HG02970 (cell line): ENCODE measurements at regions not wholly inside any gene's neighbourhood (a gene's known extent, or its start where the extent isn't known, plus 50 kb on each side); places are given as distances from the start of the nearest gene placed in this dataset.

Experiments
- ATAC-seq: cut with Tn5 transposase; IDR thresholded peaks from one replicate; pipeline ENCODE4 v1.9.1; 2021; ENCODE audit warnings: mild to moderate bottlenecking, moderate library complexity, moderate number of reproducible peaks; ENCODE audit not compliant: unreplicated experiment, low FRiP score

DNA sequence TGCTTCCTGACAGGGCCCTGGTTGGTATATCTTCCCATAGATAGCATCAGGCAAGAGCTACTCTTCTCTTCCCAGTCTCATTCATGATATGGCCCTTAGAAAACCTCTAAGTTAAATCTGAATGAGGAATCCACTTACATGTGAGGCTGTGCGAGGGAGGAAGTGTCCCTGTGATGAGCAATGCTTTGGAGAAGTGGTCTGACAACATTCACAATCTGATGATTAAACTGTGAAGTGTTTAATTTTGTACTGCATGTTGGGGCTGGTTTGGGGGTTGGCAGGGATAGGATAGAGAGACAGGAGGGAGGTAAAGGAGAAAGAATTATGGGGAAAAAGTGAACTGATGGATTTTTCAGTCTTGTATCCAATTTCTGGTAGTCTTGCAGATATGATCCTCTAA, 421.2 kb upstream of the DAB1 start:
- no peak for ATAC-seq

DNA sequence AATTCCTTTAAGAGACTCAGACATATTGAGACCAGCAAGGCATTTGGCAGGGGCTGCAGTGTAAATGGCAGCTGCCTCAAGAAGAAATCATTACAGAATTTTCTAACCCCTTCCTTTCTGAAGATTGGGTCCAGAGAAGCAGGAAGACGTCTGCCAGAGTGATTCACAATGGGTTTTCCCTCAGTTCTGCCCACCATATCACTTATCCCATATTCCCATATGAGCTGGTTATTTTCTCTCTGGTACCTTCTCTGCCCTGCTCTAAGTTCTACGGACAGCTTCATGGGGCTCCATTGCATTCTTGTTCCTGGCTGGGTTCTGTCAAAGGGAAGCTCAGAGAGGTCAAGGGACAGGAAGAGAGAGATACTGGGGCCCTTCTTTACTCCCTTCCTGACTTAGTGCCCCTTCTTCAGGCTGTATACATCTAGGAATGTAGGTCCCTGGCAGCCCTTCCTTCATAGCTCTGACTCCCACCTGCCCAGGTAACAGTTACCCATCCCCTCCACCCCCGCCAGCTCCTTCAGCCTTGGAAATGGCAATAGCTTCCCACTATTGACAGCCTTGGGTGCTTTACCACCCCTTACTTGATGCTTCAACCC, 420.6 kb upstream of the DAB1 start:
- no peak for ATAC-seq

DNA sequence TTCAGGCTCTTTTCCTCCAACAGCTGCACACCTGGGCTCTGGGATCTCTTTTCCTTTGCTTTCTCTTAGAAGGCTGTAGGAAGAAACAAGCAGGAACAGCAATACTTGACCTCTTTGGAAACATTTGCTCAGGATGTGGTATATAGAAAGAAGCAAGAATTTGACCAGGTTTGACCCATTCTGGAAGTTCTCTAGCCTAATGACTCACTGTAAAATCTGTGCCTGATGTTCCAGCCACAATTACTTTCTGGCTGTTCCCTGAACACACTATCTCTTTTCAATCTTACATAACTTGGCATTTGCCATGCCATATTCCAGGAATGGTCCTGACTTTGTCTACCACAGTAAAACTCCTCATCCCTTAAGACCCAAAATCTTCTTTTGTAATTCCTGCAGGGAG, 419.9 kb upstream of the DAB1 start:
- ATAC-seq = no peak

DNA sequence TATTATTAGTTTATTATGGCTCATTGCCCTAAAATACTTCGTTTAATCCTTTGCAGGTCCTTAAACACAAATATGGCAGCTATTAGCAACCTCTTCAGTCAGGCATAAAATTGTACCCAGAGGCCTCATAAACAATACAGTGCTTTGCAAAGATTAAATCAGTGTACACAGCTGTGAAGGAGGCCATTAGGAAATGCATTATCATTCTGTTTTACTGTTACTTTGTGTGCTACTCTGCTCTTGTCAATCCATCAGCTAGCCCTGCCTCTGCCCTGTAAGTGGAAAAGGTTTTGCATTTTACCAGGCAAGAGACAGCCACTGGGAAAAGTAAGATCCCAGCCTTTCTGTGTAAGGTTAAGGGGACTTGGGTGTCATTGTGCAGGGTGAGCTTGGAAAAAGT, 415.7 kb upstream of the DAB1 start:
- no peak for ATAC-seq

DNA sequence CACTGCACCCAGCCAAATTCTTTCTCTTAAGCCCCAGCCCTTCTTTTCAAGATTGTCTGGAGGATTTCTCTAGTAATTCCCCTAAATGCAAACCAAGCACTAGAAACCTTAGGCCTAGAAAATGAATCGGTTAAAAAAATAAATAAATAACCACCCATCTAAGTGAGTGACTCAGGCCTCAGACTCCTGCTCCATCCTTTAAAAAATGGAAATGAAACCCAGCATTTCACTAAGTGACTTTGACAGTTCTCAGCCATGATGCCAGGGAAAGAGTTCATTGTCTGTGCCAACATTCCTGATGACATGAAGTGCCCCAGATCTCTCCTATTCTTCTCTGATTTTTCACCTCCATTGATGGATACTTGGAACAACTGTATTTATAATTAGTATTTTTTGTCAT, 415.2 kb upstream of the DAB1 start:
- ATAC-seq = no peak

DNA sequence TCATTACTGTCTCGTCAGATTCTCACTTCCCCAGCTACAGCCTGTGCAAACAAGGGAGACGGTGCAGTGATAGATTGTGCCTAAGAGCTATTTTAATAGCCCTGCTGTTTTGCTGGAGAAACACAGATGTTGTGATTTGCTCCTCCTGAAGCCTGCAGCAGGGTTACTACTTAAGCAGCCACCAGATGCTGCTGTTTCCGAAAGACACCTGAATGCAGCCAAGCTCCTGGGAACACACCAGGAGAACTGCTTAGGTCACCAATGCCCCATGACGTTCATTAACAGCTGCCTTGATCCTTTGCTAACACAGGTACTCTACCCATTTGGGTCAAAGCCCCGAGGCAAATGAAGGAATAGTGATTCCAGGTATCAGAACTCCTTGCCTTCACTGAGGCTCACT, 411.8 kb upstream of the DAB1 start:
- ATAC-seq = no peak

DNA sequence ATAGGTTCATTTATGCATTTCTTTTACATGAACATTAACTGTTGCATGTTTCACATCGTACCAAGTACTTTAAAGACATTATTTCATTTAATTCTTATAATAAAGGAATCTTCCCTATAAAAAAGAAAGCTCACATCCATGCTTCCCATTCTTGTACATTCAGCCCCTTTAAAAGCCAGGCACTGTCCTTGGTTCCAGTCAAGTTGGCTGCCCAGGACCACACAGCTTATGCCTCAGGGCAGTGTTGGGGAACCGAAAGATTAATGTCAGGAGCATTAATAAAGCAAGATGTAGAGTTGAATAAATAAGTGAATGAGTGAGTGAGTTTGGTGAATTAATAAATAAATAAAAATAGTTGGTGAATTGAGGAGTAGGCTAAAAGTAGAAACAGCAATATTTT, 409.4 kb upstream of the DAB1 start:
- ATAC-seq = no peak

DNA sequence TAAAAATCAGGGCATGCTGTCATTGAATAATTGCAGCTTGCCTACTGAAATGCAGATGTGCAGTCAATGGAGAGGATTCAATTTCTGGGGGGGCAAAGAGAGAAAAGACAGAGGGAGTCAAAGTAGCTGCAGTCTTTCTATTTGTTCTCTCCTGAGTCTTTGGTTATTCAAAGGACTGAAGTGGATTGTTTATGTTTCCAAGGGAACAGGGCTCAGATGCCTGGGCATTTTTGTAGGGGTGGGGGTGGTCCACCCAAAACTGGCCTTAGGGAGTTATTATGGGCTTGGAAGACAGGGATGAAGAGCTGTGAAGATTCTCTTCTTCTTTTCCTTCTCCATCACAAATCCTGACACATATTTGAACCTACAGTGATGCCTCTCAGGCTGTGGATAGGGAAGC, 408.8 kb upstream of the DAB1 start:
- no peak for ATAC-seq

DNA sequence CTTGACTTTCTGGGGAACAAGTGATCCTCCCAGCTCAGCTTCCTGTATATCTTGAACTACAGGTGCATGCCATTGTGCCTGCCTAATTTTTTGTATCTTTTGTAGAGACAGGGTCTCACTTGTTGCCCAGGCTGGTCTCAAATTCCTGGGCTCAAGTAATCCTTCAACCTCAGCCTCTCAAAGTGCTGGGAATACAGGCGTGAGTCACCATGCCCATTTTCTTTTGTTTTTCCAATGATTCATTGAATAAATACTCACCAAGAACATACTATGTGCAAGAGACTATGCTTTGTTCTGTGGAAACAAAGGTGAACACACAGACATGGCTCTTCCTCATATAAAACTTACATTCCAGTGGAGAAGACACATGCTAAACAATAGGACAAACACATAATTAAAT, 407.8 kb upstream of the DAB1 start:
- ATAC-seq = no peak

DNA sequence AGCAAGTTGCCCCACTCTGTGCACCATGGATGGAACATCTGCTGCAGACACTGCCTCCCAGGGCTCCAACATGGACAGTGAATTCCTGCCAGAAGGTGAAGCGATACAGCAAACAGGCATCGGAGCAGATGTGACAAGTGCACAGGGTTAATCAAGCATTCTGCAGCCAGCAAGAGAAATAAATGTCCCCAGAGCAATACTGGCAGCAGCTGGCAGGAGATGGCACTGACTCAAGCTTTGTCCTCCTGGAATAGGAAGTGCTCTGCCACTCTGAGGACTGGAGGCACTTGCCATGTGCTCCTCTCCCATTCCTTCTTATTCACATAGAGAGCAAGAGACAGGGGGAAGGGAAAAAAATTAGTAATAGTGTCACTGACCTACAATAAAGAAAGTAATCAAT, 402.7 kb upstream of the DAB1 start:
- ATAC-seq = no peak

DNA sequence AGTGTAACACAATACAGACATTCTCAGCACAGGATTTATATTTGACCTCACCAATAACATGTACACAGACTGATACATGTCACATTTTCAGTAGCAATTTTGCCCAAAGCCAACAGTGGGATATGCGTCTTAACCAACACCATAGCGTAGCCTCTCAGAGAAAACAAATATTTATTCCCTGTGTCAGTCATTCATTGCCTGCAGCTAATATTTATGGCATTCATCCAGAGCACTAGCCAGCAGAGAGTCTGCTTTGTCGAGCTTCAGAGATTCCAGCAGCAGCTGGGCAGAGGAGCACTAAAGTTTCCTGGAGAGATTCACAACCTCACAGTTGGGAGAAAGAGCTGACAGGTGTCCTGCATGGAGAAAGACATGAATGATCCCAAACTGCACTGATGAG, 400.7 kb upstream of the DAB1 start:
- ATAC-seq = no peak

DNA sequence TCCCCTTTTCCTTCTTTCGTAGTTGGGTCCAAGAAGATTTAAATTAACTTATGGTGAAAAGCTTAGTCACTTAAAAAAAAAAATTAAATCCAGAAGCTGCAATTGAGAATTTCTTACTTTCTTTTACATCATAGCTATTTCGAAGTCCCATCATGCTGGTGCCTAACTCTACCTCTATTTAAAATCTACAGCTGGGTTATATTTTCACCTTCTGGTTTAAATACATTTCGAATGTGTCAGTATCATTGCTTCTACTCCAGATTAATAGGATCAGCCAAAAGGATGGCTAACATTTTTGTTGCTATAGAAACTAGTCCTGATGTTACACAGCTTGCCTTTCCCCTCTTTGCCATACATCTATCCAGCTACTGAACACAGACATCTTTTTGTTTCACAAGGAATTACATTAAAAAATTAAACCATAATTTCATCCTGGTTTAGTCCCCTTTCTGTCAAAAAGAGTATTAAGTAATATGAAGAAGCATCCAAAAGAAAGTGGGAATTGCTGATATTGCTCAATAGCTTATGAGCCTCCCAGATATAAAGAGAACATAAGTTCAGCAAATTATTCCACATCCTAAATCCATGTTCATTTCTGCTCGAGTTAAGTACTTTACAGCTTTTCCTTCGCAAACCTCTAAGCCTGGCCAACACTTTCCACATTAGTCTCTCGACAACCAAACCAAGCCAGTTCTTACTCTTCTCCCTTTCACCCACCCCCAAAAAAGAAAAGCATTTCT, 396.7 kb upstream of the DAB1 start:
- no peak for ATAC-seq

DNA sequence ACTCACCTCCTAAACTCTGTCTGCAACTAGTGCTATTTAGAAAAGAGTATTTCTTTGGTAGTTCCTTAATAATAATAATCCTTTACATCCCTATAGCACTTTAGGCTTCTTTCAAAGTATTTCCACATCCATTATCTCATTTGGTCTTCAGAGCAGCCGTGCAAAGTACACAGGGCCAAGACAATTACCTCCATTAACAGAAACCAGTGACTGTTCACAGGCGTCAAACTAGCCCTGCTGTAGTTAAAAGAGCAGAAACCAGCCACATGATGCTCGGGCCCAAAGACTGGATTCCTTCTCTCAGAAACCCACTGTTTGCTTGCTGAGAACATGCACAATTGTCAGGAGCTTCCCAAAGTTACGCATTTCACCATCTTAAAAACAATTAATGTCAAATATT, 396.0 kb upstream of the DAB1 start:
- ATAC-seq = no peak

DNA sequence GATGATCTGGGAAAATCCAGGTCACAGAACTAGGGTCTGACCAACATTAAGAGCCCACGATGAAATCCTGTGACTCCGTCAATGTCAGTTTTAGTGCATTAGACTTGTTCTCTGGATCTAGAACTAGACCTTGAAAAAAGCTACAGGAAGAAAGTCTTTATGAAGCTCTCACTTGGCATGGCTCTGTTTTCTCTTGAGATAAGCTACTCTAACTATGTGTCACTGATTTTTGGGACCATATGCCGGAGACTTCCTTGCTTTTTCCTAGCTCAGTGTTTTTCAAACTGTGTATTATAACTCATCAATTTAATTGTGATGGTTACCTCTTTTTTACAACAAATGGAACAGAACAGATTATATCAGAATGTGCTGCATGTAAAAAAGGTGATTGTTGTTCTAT, 379.7 kb upstream of the DAB1 start:
- ATAC-seq = no peak

DNA sequence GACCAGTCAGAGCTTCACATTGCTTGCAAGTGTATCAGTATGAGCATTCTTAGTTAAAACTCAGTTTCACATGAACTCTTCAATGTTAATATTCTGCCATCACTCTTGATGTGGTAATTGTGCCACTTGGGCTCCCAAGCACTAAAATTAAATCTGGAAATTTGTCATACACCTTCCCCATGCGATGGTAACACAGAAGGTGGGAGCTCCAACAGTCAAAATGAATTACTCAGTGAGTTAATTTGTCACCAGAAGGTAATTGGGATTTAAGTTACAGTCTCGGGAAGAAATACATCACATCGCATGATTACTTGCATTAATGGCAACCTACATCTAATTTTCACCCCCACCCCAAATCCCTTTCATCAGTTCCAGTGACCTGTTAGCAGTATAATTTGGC, 376.5 kb upstream of the DAB1 start:
- ATAC-seq = no peak

DNA sequence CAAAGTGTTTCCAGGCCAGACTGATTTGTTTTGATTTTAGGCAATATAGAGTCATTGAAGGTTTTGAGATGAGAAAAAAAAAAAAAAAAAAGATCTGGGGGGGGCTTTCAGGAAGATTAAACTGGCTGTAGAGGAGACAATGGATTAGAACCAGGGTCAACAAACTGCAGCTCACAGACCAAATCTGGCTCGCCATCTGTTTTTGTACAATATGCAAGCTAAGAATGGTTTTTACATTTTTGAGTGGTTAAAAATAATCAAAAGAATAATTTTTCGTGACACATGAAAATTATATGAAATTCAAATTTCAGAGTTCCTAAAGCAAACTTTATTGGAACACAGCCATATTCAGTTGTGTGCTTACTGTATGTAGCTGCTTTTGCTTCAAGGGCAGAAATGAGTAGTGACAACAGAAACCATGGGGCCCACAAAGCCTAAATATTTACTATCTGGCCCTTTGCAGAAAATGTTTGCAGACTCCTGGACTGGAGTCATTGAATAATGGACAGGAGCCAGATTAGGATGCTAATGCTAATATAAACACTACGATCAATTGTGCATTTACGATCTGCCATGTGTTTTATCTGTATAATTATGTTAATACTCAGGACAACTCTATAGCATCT, 375.7 kb upstream of the DAB1 start:
- ATAC-seq = no peak

DNA sequence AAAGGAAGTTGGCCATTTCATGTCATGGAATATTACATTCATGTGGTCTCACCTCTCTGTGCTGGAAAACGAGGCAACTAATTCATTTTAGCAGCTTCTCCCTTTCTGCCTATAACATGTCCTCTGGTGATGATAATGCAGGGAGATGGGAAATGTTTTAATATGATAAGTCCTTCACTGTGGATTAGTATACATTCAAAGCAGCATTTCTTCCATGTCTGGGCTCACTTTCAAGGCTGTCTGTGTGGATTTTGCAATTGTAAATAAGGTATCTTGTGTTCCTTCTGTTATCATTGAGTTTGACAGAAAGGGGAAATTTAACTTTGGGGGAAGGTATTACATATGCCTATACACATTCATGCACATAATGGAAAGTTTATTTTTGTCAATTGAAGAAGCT, 374.7 kb upstream of the DAB1 start:
- no peak for ATAC-seq

DNA sequence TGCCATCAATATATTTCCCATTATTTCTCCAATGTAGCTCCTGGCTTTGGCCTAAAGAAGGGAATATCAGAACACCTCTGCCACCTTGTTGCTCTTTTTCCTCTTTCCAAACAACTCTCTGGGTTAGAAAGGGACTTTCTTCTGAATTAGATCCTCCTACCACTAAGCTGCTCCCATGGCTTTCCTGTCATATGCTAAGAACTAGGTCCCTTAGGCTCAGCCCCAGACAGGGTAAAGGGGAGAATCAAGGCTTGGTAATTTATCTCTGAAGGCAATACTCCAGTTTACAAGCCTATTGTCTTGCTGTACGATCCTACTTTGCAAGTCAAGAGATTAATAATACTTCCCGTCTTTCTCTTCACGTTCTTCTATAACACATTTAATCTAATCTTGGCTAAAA, 373.2 kb upstream of the DAB1 start:
- no peak for ATAC-seq

DNA sequence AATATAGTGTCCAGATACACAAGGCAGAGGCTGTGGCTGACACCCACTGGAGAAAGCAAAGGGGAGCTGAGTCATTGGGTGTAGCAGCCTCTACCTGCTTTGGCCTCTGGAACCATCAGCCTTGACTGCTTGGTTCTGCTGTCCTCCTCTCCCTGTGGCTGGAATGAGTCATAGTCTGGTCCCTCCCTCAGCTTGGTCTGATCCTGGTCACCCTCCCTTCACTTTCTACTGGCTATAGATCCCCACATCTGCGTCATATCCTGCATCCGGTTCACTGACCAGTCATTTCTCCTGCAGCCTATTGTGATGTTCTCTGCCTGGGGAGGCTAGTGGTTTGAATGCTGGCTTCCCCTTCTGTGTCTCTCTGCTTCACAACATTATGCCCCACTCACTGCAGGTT, 372.8 kb upstream of the DAB1 start:
- ATAC-seq = no peak

DNA sequence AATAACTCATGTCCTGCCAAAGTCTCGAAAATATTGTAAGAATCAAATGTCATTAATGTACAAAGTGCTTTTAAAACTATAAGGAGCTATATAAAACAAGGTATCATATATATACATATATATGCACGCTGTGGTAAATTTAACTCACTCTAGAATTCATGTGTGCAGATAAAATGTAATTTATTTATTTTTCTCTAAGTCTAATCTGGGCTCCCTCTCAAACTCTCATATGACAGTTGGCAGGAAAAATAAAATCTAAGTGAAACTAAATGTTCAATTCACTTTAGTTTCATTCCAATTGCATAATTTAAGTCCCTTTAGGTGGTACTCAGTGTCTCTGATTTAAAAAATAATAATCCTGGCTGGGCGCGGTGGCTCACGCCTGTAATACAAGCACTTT, 372.0 kb upstream of the DAB1 start:
- no peak for ATAC-seq

DNA sequence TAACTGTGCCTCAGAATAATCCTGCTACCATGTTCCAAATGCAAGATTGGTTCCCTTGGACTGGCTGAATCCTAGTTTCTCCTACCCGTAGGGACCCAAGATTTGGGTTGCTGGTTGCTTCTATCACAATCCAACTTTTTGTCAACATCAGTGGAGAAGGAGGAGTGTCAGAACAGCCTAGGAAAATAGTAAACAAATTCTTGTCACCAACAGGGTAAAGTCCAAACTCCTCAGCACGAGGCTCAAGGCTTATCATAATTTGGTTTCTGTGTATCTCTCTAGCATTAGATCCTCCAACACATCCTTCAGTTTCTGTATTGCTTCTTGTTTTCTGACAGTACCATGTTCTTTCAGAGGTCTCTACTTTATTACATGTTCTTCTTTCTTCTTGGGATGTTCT, 370.2 kb upstream of the DAB1 start:
- no peak for ATAC-seq

DNA sequence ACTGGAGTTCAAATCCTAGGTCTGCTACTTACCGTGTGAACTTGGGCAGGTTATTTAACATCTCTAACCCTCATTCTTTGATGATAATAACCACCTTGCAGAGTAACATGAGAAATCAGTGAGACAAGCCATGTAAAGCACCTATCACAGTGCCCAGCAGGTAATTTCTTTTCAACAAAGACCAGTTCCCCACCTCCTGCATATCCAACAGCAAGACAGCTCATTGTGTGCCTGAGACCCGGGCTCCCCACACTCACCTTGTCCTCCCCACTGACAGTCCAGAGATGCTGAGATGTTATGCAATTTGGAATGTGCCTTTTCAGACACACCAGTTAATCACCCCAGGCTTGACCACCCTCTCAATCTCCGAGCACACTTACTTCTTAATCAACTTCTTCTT, 367.6 kb upstream of the DAB1 start:
- ATAC-seq = no peak
